Glutamatergic neuron (in vitro differentiated cells): ENCODE measurements at regions not wholly inside any gene's neighbourhood (a gene's known extent, or its start where the extent isn't known, plus 50 kb on each side); places are given as distances from the start of the nearest gene placed in this dataset.

Source experiments
- DNase-seq: peaks from one replicate; pipeline ENCODE4 v3.0.0; 2022
- H3K27ac Mint-ChIP-seq: one replicate; pipeline ENCODE4 v1.8.0; 2020; ENCODE audit warnings: mild to moderate bottlenecking, mixed read lengths, inconsistent platforms; ENCODE audit not compliant: unreplicated experiment
- H3K27me3 Mint-ChIP-seq: one replicate; pipeline ENCODE4 v1.8.0; 2020; ENCODE audit warnings: mild to moderate bottlenecking, moderate library complexity, mixed read lengths, inconsistent platforms; ENCODE audit not compliant: unreplicated experiment
- H3K36me3 Mint-ChIP-seq: one replicate; pipeline ENCODE4 v1.8.0; 2020; ENCODE audit warnings: mild to moderate bottlenecking, mixed read lengths, inconsistent platforms; ENCODE audit not compliant: unreplicated experiment
- H3K4me1 Mint-ChIP-seq: one replicate; pipeline ENCODE4 v1.8.0; 2020; ENCODE audit warnings: mild to moderate bottlenecking, low read depth, mixed read lengths, inconsistent platforms; ENCODE audit not compliant: unreplicated experiment
- H3K4me3 Mint-ChIP-seq: one replicate; pipeline ENCODE4 v1.8.0; 2020; ENCODE audit warnings: mild to moderate bottlenecking, mixed read lengths, inconsistent platforms; ENCODE audit not compliant: unreplicated experiment
- H3K9me3 Mint-ChIP-seq: one replicate; pipeline ENCODE4 v1.8.0; 2020; ENCODE audit warnings: mild to moderate bottlenecking, moderate library complexity, mixed read lengths, inconsistent platforms; ENCODE audit not compliant: unreplicated experiment
- TF ChIP-seq, protein P1 (sequence below): fragments of 200-600 bp; sonication (generic); IDR thresholded peaks from one replicate; pipeline ENCODE4 v1.5.0; 2021; ENCODE audit not compliant: partially characterized antibody, unreplicated experiment

DNA sequence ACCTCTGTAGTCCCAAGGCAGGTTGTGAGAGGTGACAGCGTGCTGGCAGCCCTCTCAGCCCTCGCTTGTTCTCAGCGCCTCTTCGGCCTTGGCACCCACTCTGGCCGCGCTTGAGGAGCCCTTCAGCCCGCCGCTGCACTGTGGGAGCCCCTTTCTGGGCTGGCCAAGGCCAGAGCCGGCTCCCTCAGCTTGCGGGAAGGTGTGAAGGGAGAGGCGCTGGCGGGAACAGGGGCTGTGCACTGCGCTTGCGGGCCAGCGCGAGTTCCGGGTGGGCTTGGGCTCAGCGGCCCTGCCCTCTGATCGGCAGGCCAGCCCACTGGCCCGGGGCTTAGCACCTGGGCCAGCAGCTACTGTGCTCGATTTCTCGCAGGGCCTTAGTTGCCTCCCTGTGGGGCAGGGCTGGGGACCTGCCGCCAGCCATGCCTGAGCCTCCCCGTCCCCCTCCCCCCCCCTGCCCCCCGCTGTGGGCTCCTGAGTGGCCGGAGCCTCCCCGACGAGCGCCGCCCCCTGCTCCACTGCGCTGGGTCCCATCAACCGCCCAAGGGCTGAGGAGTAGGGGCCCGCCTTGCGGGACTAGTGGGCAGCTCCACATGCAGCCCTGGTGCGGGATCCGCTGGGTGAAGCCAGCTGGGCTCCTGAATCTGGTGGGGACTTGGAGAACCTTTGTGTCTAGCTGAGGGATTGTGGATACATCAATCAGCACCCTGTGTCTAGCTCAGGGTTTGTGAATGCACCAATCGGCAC, 347.6 kb downstream of the KLHL13 start:
- no peaks in the 10 kb centered on the region for H3K27me3 Mint-ChIP-seq
- DNase-seq: no peak
- H3K27ac Mint-ChIP-seq: no peak overlapping the region
- H3K4me1 Mint-ChIP-seq: no peaks in the 10 kb centered on the region
- peaks cover 2% of the 10 kb centered on the region for H3K9me3 Mint-ChIP-seq
- H3K4me3 Mint-ChIP-seq: no peak overlapping the region
- no peaks in the 10 kb centered on the region for H3K36me3 Mint-ChIP-seq
- TF ChIP-seq, protein P1, sequence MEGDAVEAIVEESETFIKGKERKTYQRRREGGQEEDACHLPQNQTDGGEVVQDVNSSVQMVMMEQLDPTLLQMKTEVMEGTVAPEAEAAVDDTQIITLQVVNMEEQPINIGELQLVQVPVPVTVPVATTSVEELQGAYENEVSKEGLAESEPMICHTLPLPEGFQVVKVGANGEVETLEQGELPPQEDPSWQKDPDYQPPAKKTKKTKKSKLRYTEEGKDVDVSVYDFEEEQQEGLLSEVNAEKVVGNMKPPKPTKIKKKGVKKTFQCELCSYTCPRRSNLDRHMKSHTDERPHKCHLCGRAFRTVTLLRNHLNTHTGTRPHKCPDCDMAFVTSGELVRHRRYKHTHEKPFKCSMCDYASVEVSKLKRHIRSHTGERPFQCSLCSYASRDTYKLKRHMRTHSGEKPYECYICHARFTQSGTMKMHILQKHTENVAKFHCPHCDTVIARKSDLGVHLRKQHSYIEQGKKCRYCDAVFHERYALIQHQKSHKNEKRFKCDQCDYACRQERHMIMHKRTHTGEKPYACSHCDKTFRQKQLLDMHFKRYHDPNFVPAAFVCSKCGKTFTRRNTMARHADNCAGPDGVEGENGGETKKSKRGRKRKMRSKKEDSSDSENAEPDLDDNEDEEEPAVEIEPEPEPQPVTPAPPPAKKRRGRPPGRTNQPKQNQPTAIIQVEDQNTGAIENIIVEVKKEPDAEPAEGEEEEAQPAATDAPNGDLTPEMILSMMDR: no peak

DNA sequence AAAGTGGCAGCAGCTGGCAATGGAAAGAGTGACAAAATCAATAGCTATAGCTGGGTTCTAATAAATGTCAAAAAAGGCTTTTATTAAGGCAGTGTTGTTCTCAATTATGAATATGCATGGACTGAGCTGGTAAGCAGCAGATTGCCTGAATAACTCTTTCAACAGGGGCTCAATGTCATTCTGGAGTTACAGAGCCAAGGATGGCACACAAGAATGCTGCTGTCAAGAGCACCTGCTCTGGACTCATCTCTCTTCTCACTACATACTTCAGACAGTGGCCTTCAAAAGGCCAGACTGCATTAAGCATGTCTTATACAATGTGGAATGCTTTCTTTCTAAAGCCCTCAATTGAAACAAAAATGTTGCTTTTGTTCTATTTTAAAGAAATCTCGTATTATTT, 351.4 kb downstream of the KLHL13 start:
- Mint-ChIP-seq H3K36me3 (no peaks in the 10 kb centered on the region), H3K4me1 (no peaks in the 10 kb centered on the region), H3K9me3 (peaks cover 2% of the 10 kb centered on the region), H3K27me3 (no peaks in the 10 kb centered on the region), H3K4me3 (no peak overlapping the region), H3K27ac (no peak overlapping the region)
- TF ChIP-seq, protein P1: no peak
- DNase-seq: no peak

DNA sequence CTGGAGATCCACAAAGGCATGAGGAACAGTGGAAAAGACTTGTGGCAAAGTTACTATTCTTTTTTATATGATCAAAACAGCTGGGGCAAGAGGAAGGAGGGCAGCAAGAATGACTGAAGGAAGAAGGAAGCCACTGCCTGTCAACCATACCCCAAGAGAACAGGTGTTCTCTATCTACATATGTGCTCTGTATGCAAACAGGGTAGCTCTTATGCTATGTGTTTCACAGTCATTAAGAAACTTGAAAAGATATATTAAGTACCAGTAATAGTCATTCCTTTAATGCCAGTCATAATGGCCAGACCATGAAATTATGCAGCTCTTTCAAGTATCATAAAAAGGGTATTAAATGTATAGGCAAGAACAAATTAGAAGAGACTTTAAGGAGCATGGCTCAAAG, 363.9 kb downstream of the KLHL13 start:
- DNase-seq: no peak
- Mint-ChIP-seq H3K4me1 (peaks cover 5% of the 10 kb centered on the region), H3K36me3 (no peaks in the 10 kb centered on the region), H3K4me3 (no peak overlapping the region), H3K27ac (no peak overlapping the region), H3K27me3 (no peaks in the 10 kb centered on the region), H3K9me3 (no peaks in the 10 kb centered on the region)
- TF ChIP-seq, protein P1: no peak

DNA sequence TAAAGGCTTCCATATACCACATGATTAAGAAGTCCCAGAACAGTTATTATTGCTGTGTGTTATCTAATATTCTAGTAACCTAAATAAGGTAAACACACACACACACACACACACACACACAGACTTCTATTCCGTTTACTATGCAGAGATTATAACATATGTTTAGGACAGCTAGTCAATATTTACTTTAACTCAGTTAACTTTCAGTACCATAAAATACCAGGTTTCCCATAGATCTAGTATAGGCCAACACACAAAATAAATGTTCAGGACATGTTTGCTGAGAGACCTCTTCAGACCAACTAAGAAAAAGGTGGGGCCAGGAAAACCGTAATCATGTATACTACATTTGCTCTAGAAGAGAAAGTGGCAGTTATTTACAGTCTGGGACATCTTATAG, 365.5 kb downstream of the KLHL13 start:
- DNase-seq: no peak
- Mint-ChIP-seq H3K36me3 (no peaks in the 10 kb centered on the region), H3K4me1 (peaks cover 5% of the 10 kb centered on the region), H3K27ac (no peak overlapping the region), H3K27me3 (no peaks in the 10 kb centered on the region), H3K9me3 (no peaks in the 10 kb centered on the region), H3K4me3 (no peak overlapping the region)
- TF ChIP-seq, protein P1: no peak

DNA sequence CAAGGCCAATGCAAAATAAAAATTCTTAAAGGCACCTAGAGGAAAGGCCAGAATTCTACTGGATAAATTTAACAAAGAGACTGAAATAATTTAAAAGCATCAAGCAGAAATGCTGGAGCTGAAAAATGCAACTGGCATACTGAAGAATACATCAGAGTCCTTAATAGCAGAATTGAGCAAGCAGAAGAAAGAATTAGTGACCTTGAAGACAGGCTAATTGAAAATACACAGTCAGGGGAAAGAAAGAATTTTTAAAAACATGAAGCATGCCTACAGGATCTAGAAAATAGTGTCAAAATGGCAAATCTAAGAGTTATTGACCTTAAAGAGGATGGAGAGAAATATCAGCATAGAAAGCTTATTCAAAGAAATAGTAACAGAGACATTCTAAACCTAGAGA, 371.7 kb downstream of the KLHL13 start:
- H3K4me1 Mint-ChIP-seq: no peaks in the 10 kb centered on the region
- H3K27ac Mint-ChIP-seq: no peak overlapping the region
- no peak overlapping the region for H3K4me3 Mint-ChIP-seq
- TF ChIP-seq, protein P1: no peak
- no peaks in the 10 kb centered on the region for H3K27me3 Mint-ChIP-seq
- H3K36me3 Mint-ChIP-seq: no peaks in the 10 kb centered on the region
- peaks cover 1% of the 10 kb centered on the region for H3K9me3 Mint-ChIP-seq
- no peak for DNase-seq
